ENCODE measurements at regions not wholly inside any gene's neighbourhood (a gene's known extent, or its start where the extent isn't known, plus 50 kb on each side); places are given as distances from the start of the nearest gene placed in this dataset.

GRCh38 chr7:13031468-13031867, 344.0 kb downstream of the ARL4A start (continued):
- TF ChIP-seq E4F1 (IDR thresholded peaks at IDR 0.05; ENCODE audit: borderline replicate concordance, partially characterized antibody) (no peak), RB1 (IDR thresholded peaks at IDR 0.05; ENCODE audit: borderline replicate concordance) (no peak), JUNB (IDR thresholded peaks at IDR 0.05) (no peak), RAD51 (IDR thresholded peaks at IDR 0.05) (no peak)

GRCh38 chr7:13032084-13032483, 344.7 kb downstream of the ARL4A start:
- RAD21 ChIA-PET (ENCODE audit: unreplicated experiment): no interaction called here
- WGBS (ENCODE audit: insufficient coverage, insufficient replicate concordance, low lambda C conversion rate, missing lambda C conversion rate): 60% methylated on average over 2 of the region's 2 CpGs
- Histone ChIP-seq H3K27ac (ENCODE audit: control insufficient read depth, insufficient read depth) (no peak overlapping the region), H2AFZ (ENCODE audit: control insufficient read depth, low read depth, low read length) (no peak overlapping the region), H3K4me1 (ENCODE audit: control insufficient read depth, insufficient read depth, low read length) (no peaks in the 10 kb centered on the region), H3K9ac (ENCODE audit: control insufficient read depth, insufficient read depth, low read length) (no peak overlapping the region), H3K36me3 (ENCODE audit: control insufficient read depth in 2 of 2, insufficient read depth in 2 of 2, low read length in 1 of 2) (no peaks in the 10 kb centered on the region), H3K79me2 (ENCODE audit: control insufficient read depth, insufficient read depth, low read length) (no peaks in the 10 kb centered on the region), H3K27me3 (replicated peaks in 1 of 2; ENCODE audit: control insufficient read depth in 2 of 2, insufficient read depth in 2 of 2, low read length in 1 of 2) (no peaks in the 10 kb centered on the region), H3K4me3 (no peak overlapping the region), H3K9me3 (replicated peaks; ENCODE audit: control insufficient read depth, insufficient read depth, low read length) (no peaks in the 10 kb centered on the region), H4K20me1 (ENCODE audit: control insufficient read depth, insufficient read depth) (no peaks in the 10 kb centered on the region), H3K4me2 (ENCODE audit: control insufficient read depth, insufficient read depth) (no peak overlapping the region)
- BruUV-seq (replicated peaks): no TSS peak
- no peak for DNase-seq (ENCODE audit: low read depth, low spot score)
- FAIRE-seq: no peak
- POLR2A ChIA-PET: no interaction called here
- CTCF ChIA-PET: no interaction called here
- SMC1A ChIA-PET (ENCODE audit: uncharacterized antibody, unreplicated experiment): no interaction called here
- ATAC-seq: no peak
- intact Hi-C loops (cut with micrococcal nuclease; ENCODE audit: unreplicated experiment): no loop called here
- in situ Hi-C loops (cut with MboI): no loop called here
- TF ChIP-seq IKZF1 (conservative IDR thresholded peaks at IDR 0.05) (no peak), CHD2 (IDR thresholded peaks at IDR 0.05; ENCODE audit: borderline replicate concordance, low read depth, low read length) (no peak), SREBF1 (IDR thresholded peaks at IDR 0.05; ENCODE audit: low read length) (no peak), IRF5 (IDR thresholded peaks at IDR 0.05; ENCODE audit: borderline replicate concordance) (no peak), MYB (IDR thresholded peaks at IDR 0.05; ENCODE audit: borderline replicate concordance, low read depth, low read length) (no peak), NFYB (IDR thresholded peaks at IDR 0.05; ENCODE audit: insufficient read depth, low read depth, low read length) (no peak), CREB1 (IDR thresholded peaks at IDR 0.05; ENCODE audit: low read depth) (no peak), ZNF592 (IDR thresholded peaks at IDR 0.05) (no peak)
- TF ChIP-seq, protein P1, sequence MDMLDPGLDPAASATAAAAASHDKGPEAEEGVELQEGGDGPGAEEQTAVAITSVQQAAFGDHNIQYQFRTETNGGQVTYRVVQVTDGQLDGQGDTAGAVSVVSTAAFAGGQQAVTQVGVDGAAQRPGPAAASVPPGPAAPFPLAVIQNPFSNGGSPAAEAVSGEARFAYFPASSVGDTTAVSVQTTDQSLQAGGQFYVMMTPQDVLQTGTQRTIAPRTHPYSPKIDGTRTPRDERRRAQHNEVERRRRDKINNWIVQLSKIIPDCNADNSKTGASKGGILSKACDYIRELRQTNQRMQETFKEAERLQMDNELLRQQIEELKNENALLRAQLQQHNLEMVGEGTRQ (IDR thresholded peaks at IDR 0.05; ENCODE audit: borderline replicate concordance, low read depth, low read length): no peak

Measured in GM12878 (cell line).